Prostate gland (tissue), 2 donors: ENCODE measurements at regions not wholly inside any gene's neighbourhood (a gene's known extent, or its start where the extent isn't known, plus 50 kb on each side); places are given as distances from the start of the nearest gene placed in this dataset.
"Not testable (repeated sequence)": the region's sequence is repeated elsewhere in the genome, so short reads cannot be mapped to it uniquely, and the experiment has no call there.

Experiments used
- DNase-seq: peaks from one replicate; pipeline ENCODE4 v3.0.0-alpha.2; 2019; ENCODE audit warnings: low spot score
- H3K27ac ChIP-seq, 2 donors: fragments of 200-600 bp; sonication (generic); 2 replicates each; pipeline ENCODE4 v1.5.1; 2017 to 2019
- H3K27me3 ChIP-seq: fragments of 200-600 bp; sonication (generic); replicated peaks from 2 replicates; pipeline ENCODE4 v1.5.1; 2019; ENCODE audit not compliant: insufficient read depth
- H3K36me3 ChIP-seq, 2 donors: fragments of 200-600 bp; sonication (generic); 1 replicate in 1 of 2; 2 replicates in 1 of 2; pipeline versions ENCODE4 v1.5.1 to v1.8.1; 2017 to 2019
- H3K4me1 ChIP-seq: fragments of 200-600 bp; sonication (generic); replicated peaks from 2 replicates; pipeline ENCODE4 v1.5.1; 2019
- H3K4me3 ChIP-seq, 2 donors: fragments of 200-600 bp; sonication (generic); 2 replicates each; pipeline ENCODE4 v1.5.1; 2017 to 2019
- H3K9me3 ChIP-seq: fragments of 200-600 bp; sonication (generic); 2 replicates; pipeline ENCODE4 v1.5.1; 2017
- POLR2A ChIP-seq: fragments of 450-650 bp; IDR thresholded peaks from one replicate; pipeline ENCODE4 v1.6.1; 2016; ENCODE audit warnings: antibody characterized with exemption, mild to moderate bottlenecking
- POLR2AphosphoS5 ChIP-seq: sonication (generic); formaldehyde crosslinking; IDR thresholded peaks from one replicate; pipeline ENCODE4 v1.6.1; 2017; ENCODE audit warnings: antibody characterized with exemption
- WGBS: methylation state at CpG from one replicate; pipeline ENCODE4 v1.1.5; 2018; 5-methylcytosine and 5-hydroxymethylcytosine counted together
- intact Hi-C: fragments of 100-400 bp; cut with DNase I; formaldehyde crosslinking; loops from one replicate; pipeline ENCODE4 v1.14.2; 2022
- TF ChIP-seq, protein P1 (sequence below), 4 experiments: fragments of 200-600 bp in 2 of 4; fragments of 450-650 bp in 2 of 4; sonication (generic) in 2 of 4; IDR thresholded peaks; 1 replicate in 3 of 4; 2 replicates in 1 of 4; pipeline ENCODE4 v1.5.1; 2016 to 2019; ENCODE audit warnings: antibody characterized with exemption in 4 of 4, mild to moderate bottlenecking in 2 of 4, moderate library complexity in 2 of 4

DNA sequence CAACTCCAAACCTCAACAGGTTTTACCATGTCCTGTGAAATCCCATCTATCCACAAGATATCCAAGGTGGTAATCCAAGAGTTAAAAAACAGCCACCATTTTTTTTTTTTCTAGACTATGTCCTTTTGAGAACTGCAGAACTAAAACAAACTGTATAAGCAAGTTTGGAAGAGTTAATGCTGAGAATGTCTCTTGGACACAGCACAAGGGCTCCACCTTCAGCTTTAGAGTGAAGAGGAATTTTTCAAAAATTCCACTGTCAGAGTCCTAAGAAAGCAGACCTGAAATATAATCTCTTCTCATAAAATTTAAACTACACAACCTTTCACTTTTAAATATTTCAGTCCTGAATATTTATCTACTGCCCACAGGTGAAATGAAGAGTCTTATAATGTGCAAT lies 167.8 kb upstream of the CCNG1 start:
- H3K4me1 ChIP-seq: no peaks in the 10 kb centered on the region
- no peaks in the 10 kb centered on the region for H3K27me3 ChIP-seq
- DNase-seq: no peak
- H3K27ac ChIP-seq: no peak overlapping the region
- H3K36me3 ChIP-seq: no peaks in the 10 kb centered on the region
- no peak overlapping the region for H3K4me3 ChIP-seq
- TF ChIP-seq POLR2AphosphoS5 (no peak), POLR2A (no peak)
- TF ChIP-seq, protein P1, sequence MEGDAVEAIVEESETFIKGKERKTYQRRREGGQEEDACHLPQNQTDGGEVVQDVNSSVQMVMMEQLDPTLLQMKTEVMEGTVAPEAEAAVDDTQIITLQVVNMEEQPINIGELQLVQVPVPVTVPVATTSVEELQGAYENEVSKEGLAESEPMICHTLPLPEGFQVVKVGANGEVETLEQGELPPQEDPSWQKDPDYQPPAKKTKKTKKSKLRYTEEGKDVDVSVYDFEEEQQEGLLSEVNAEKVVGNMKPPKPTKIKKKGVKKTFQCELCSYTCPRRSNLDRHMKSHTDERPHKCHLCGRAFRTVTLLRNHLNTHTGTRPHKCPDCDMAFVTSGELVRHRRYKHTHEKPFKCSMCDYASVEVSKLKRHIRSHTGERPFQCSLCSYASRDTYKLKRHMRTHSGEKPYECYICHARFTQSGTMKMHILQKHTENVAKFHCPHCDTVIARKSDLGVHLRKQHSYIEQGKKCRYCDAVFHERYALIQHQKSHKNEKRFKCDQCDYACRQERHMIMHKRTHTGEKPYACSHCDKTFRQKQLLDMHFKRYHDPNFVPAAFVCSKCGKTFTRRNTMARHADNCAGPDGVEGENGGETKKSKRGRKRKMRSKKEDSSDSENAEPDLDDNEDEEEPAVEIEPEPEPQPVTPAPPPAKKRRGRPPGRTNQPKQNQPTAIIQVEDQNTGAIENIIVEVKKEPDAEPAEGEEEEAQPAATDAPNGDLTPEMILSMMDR (IDR thresholded peaks at IDR 0.05): no peak
- intact Hi-C loops: no loop called here
- no peaks in the 10 kb centered on the region for H3K9me3 ChIP-seq

DNA sequence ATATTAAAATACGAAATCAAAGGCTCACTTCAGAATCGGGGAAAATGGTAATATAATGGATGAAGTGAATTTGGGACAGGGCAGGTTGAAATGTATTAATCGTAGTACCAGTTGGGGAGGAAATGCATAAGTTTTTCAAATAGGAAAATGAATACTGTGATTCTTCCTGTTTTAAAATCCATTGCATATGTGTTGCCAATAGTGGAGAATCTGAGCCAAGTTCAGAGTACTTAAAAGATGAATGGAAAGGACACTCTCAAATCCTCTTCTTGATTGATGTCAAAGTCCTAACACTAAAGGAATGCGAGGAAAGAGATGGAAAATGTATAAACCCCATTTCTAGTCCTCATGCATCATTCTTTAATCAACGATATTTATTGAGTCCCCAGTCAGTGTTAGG lies 160.9 kb upstream of the CCNG1 start:
- TF ChIP-seq, protein P1 (IDR thresholded peaks at IDR 0.05): no peak
- no peak for TF ChIP-seq POLR2A
- TF ChIP-seq POLR2AphosphoS5: no peak
- H3K4me3 ChIP-seq: no peak overlapping the region
- no peaks in the 10 kb centered on the region for H3K36me3 ChIP-seq
- no peaks in the 10 kb centered on the region for H3K27me3 ChIP-seq
- 78% methylated on average over 5 of the region's 5 CpGs for WGBS
- intact Hi-C loops: no loop called here
- no peak for DNase-seq
- no peaks in the 10 kb centered on the region for H3K9me3 ChIP-seq
- H3K27ac ChIP-seq: no peak overlapping the region
- no peaks in the 10 kb centered on the region for H3K4me1 ChIP-seq

DNA sequence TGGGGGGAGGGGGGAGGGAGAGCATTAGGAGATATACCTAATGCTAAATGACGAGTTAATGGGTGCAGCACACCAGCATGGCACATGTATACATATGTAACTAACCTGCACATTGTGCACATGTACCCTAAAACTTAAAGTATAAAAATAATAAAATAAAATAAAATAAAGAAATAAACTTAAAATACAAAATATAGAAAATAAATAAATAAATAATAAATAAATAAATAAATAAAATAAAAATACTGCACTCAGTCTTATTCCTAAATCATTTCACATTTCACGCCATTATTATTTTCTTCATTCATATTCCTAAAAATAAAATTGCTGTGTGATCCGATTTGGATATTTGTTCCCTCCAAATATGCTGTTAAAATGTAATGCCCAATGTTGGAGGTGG lies 156.5 kb upstream of the CCNG1 start:
- H3K36me3 ChIP-seq, H3K27ac ChIP-seq, H3K27me3 ChIP-seq, H3K9me3 ChIP-seq, H3K4me3 ChIP-seq, DNase-seq, H3K4me1 ChIP-seq, intact Hi-C loops: not testable (repeated sequence)
- 0% methylated on average over 2 of the region's 3 CpGs for WGBS

DNA sequence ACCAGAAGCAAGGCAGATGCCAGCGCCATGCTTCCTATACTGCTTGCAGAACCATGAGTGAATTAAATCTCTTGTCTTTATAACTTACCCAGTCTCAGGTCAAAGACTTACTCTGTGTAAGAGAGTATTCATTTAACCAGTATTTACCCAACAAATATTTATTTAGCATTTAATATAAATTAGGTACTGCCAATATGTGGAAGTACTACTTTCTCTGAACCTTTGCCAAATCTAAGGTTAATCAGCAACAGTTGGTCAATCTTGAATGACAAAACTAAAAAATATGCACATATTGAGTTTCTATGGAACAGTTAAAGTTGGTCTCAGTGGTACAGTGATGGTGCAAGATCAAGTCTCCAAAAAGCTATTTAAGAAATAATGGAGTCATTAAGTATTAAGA lies 155.9 kb upstream of the CCNG1 start:
- TF ChIP-seq POLR2A (no peak), POLR2AphosphoS5 (no peak)
- TF ChIP-seq, protein P1 (IDR thresholded peaks at IDR 0.05): no peak
- no peaks in the 10 kb centered on the region for H3K36me3 ChIP-seq
- 86% methylated on average over 1 of the region's 1 CpG for WGBS
- no peaks in the 10 kb centered on the region for H3K27me3 ChIP-seq
- no peak overlapping the region for H3K27ac ChIP-seq
- H3K9me3 ChIP-seq: no peaks in the 10 kb centered on the region
- no peak for DNase-seq
- H3K4me1 ChIP-seq: no peaks in the 10 kb centered on the region
- intact Hi-C loops: no loop called here
- H3K4me3 ChIP-seq: no peak overlapping the region

DNA sequence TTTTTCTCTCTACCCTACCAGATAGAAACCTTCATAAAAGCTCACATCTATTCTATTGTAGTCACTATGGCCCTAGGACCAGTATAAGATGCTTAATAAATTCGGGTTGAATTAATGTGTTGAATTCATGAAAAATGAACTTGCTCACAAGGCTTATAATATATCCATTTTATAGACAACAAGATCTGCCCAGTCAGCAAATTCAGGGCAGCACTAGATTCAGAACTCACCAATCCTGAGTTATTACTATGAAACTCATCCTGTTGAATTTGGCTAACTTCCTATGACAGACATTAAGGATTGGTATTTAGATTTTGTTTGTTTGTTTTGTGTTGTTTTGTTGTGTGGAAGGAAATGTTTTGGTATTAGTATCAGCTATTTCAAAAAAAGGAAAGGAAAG lies 143.6 kb upstream of the CCNG1 start:
- WGBS: 89% methylated on average over 1 of the region's 1 CpG
- Histone ChIP-seq H3K27ac (no peak overlapping the region), H3K9me3 (no peaks in the 10 kb centered on the region), H3K36me3 (no peaks in the 10 kb centered on the region), H3K27me3 (no peaks in the 10 kb centered on the region), H3K4me3 (no peak overlapping the region), H3K4me1 (no peaks in the 10 kb centered on the region)
- no peak for TF ChIP-seq POLR2A
- no peak for TF ChIP-seq POLR2AphosphoS5
- TF ChIP-seq, protein P1 (IDR thresholded peaks at IDR 0.05): no peak
- intact Hi-C loops: no loop called here
- DNase-seq: no peak

DNA sequence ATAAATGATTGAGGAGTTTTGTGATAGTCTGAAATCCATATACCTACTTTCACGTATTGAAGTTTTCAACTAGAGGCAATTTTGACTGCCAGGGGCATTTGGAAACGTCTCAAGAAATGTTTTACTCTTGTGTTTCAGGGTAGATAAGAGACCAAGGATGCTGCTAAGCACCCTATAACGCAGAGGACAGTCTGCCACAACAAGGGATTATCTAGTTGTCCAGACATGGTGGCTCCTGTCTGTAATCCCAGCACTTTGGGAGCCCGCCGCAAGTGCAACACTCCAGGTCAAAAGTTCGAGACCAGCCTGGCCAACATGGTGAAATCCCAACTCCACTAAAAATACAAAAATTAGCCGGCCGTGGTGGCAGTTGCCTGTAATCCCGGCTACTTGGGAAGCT lies 133.7 kb upstream of the CCNG1 start:
- no peaks in the 10 kb centered on the region for H3K27me3 ChIP-seq
- WGBS: 73% methylated on average over 9 of the region's 9 CpGs
- H3K4me1 ChIP-seq: no peaks in the 10 kb centered on the region
- no peaks in the 10 kb centered on the region for H3K9me3 ChIP-seq
- H3K27ac ChIP-seq: no peak overlapping the region
- H3K4me3 ChIP-seq: no peak overlapping the region
- no peaks in the 10 kb centered on the region for H3K36me3 ChIP-seq
- no peak for DNase-seq
- TF ChIP-seq POLR2AphosphoS5 (no peak), POLR2A (no peak)
- TF ChIP-seq, protein P1 (IDR thresholded peaks at IDR 0.05): no peak
- intact Hi-C loops: no loop called here
